GM19467 (cell line): ENCODE measurements at regions not wholly inside any gene's neighbourhood (a gene's known extent, or its start where the extent isn't known, plus 50 kb on each side); places are given as distances from the start of the nearest gene placed in this dataset.
"Not testable (repeated sequence)": the region's sequence is repeated elsewhere in the genome, so short reads cannot be mapped to it uniquely, and the experiment has no call there.

Source experiments
- ATAC-seq: cut with Tn5 transposase; IDR thresholded peaks from one replicate; pipeline ENCODE4 v1.9.1; 2021; ENCODE audit warnings: mild to moderate bottlenecking, moderate library complexity; ENCODE audit not compliant: unreplicated experiment

DNA sequence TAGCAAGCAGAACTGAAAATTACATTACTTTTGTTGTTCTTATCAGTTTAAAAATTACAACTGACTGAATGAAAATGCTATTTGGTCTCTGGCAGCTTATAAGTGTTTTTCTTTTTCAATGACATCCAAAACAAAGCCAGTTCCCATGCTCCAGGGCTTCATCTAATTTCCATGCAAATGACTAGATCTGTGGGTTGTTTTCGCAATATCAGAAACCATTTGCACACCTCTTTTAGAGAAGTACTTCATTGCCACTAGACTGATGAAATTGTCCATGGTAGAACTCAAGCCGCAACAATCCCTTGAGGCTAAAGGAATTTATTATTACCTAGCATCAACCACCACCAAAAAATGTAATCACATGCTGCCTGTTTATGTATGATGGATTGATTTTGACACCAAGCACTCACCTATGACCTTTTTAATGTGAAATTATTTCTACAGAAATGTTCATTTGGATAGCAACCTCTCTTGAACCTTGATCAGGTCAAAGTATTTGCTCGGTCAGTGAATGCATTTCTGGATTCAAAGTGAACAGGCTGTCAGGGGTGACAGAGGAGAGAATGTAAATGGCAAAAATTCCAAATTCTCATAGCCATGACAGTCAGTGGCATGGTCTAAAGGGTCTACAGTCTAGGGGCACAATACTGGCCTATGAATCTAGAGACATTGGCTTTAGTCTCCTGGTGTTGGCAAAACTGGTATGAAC is 769.3 kb downstream of the SORCS1 start:
- no peak for ATAC-seq

DNA sequence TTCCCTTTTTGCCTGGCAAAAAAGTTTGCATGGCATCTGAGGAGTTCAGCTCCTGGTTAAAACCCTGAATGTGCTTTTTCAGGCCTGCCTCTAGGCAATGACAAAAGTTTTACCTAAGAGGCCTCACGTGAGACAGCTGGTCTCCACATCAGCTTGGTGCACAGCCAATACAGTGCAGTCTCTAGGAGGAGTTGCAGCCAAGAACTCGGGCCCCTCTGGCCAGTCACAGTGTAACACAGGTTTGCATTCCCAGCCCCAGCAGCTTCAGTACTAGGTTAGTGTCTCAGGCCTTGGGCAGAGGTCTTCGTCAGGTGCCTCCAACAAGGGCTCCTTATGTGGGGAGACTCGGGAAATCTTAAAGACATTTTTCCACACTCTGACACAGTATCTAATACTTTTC is 771.7 kb downstream of the SORCS1 start:
- no peak for ATAC-seq

DNA sequence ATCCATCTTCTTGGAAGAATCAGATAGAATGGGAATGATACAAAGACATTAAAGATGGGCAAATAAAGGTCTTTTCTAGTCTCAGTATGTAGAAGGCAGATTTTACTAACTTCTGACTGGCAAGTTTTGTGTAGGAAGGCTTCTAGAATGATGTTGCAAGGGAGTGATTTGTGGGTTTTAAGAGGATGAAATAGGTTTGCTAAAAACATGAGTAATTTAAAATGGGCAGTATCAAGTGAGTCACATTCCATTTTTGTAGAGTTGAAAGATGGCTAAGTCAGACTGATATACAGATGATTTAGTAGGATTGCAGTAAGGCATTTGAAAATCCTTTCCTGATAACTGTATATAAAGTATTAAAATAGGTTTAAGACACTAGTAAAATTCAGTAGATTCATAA is 777.4 kb downstream of the SORCS1 start:
- ATAC-seq = no peak

DNA sequence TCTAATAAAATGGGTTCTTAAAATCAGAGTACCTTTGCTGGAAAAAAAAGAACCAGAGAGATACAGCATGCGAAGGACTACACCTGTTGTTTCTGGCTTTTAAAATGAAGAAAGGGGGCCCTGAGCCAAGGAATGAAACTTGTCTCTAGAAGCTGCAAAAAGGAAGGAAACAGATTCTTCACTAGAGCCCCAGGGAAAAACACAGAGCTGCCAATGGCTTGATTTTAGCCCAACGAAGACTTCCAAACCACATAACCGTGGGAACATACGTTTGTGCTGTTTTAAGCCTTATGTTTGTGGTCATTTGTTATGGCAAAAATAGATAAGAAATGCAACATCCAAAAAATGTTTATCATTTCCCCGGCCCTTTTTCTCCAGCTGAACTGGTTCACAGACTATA is 780.0 kb downstream of the SORCS1 start:
- no peak for ATAC-seq

DNA sequence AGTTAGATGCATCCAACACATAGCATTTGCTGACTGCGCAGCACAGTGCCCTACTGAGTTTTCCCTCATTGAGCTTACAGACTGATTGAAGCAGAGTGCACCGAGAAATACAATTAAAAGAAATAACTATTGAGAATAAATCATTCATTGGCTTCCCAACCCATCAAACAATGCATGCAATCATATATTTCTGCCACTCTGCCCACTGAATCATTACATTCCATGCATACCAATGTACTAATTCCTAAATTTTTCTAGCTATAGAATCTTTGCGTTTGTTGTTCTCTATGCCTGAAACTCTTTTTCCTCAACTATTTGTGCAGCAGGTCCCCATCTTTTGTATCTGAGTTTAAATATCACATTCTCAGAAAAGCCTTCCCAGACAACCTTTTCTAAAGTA is 783.8 kb downstream of the SORCS1 start:
- no peak for ATAC-seq

DNA sequence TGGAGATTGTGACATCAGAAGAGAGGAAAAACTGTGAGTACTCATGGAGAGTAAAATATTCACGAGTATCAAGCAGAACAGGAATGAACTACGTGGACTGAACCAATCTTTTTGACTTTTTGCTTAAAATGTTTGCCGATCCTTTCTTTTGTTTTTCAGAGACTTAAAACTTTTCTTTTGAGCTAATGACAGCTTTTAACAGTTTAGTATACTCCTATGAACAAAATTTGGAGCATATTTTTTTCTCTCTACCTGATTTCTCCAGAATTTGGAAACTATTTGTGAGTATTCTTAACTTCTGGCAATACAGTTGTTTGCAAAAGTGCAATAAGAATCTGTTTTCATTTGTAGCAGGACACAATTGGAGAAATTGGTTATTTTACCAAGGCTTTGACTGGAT is 786.3 kb downstream of the SORCS1 start:
- no peak for ATAC-seq

DNA sequence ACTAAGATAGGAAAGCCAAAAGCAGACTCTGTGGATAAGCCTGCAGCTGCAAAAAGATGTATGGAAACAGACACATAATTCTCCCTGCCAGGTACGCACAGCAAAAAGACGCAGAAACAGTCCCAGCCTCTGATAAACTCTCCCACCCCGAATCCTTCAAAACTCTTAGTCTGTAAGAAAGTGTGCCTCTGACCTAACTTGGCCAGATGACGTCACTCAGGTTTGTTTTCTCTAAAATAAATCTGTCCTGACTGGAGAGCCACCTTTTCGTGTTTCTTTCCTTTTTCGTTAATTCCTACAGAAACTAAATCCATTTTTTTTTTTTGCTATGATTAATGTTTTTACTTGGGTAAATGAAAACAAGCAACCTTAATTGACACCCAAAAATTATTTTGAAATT is 793.8 kb downstream of the SORCS1 start:
- no peak for ATAC-seq

DNA sequence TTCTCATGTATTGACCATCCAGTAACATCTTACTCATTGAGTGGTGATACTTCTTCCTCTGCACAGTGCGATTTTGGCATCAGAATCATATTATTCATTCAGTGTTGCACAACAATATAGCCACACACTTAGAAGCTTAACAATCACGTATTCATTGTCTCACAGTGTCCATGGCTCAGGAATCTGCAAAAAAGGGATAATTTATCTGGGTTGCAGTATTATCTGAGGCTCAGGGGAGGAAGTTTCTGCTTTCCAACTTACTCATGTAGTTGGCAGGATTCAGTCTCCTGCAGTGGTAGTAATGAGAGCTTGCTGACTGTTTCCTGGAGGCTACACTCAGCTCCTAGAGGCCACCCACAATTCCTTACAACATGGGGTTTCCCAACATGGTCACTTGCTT is 803.6 kb downstream of the SORCS1 start:
- ATAC-seq = no peak

DNA sequence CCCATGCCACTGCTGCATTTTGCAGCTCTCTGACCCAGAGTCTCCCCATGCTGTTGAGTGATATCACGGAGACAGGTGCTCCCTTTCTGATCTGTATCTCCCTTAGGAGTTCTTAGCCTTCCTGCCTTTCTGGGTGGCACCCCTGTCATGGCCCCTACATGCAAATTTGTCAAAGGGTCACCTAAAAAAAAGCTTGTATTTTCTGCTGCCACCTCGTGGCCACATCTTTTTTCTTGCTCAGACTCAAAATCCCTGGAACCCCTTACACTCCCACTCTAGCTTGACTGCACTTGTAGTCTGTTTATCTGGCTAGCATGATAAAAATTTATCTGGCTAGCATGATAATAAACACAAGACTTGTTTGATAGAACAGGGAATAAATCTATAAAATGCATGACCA is 809.1 kb downstream of the SORCS1 start:
- ATAC-seq = no peak

DNA sequence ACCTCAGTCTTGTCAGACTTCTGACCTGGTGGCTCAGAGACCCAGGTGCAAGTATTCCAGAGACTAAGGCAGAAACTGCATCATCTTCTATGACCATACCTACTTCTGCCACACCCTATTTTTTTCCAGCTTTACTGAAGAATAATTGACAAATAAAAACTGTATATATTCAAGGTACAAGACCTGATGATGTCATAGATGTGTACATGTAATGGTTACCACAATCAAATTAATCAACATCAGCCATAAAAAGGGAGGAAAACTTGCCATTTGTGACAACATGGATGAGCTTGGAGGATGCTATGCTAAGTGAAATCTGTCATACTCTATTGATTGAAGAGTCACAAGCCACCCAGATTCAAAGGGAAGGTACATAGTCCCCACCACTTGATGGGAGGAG is 815.6 kb downstream of the SORCS1 start:
- ATAC-seq = no peak

DNA sequence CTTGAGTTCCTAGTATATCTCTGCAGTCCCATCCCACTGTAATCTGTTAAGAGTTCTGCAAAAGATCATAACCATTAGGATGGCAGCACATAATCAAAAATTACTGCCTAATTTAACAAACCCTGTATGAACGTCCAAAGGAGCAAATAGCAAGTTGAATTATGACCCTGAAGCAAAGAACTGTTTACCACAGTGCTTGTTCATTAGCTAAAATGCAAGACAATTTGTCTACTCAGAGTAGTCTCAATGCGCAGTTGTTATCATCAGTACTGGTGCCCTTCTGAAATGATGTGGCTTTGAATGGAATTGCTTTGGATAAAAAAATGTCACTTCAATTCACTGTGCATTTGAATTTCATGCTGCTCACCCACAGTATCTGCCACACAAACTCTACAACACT is 817.0 kb downstream of the SORCS1 start:
- ATAC-seq = no peak

DNA sequence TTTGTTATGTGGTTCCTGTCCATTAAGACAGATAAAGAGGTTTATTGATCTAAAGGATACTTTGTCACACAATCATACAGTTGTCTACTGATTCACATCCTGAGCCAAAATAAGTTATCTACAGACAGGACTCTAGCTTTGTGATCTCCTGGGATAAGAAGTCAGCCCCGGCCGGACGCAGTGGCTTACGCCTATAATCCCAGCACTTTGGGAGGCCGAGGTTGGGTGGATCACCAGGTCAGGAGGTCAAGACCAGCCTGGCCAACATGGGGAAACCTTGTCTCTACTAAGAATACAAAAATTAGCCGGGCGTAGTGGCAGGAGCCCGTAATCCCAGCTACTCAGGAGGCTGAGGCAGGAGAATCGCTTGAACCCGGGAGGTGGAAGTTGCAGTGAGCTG is 821.0 kb downstream of the SORCS1 start:
- ATAC-seq = not testable (repeated sequence)

DNA sequence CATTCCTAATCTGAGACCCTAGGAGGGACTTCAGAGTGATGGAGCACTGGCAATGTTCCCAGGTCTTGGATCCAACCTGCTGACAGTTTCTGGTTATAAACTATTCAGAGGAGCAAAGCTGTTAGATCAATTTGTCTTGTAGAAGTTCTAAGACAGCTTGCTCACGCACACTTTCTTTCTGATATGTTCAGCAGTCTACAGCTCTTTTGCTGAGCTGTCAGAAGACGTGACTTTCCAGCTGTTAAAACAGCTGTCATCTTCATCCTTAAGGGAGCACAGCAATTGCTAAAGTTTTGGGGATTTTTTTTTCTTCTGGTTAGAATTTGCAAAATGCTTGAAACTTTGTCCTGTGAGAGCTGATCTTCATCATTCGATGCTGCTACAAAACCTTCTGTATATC is 823.1 kb downstream of the SORCS1 start:
- no peak for ATAC-seq

DNA sequence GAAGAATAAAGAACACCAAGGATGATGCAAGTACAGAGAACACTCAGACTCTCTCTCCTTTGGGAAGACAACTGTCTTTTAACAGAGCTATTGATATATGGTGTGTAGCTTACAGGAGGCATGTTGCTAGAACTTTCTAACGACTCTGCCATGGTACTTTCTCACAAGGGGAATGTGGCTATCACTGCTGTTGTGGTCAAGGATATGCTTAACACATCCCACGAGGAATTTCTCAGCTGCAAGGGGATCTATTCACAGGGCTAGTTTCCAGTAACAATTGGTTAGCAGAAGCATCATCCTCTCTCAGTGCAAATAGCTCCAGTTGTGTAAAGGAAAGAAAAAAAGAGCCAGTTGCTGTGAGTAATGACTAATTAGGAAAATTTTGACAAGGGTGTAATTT is 826.0 kb downstream of the SORCS1 start:
- no peak for ATAC-seq

DNA sequence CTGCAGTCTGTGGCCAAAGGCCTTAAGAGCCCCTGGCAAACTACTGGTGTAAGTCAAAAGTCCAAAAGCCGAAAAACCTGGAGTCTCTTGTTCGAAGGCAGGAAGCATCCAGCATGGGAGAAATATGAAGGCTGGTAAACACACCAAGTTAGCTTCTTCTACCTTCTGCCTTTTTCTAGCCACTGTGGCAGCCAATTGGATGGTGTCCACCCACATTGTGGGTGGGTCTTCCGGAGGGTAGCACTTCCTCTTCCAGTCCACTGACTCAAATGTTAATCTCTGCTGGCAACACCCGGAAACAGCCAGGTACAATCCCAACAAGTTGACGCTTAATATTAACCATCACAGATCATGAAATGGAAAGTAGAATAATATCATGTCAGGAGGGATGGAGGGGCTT is 827.6 kb downstream of the SORCS1 start:
- ATAC-seq = no peak

DNA sequence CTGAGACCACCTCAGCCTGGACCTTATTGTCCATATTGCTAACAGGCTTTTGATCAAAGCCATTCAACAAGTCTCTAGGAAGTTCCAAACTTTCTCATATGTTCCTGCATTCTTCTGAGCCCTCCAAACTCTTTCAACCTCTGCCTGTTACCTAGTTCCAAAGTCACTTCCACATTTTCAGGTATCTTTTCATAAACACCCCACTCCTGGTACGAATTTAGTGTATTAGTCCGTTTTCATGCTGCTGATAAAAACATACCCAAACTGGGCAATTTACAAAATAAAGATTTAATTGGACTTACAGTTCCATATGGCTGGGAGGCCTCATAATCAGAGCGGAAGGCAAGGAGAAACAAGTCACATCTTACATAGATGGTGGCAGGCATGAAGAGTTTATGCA is 836.8 kb downstream of the SORCS1 start:
- ATAC-seq = no peak

DNA sequence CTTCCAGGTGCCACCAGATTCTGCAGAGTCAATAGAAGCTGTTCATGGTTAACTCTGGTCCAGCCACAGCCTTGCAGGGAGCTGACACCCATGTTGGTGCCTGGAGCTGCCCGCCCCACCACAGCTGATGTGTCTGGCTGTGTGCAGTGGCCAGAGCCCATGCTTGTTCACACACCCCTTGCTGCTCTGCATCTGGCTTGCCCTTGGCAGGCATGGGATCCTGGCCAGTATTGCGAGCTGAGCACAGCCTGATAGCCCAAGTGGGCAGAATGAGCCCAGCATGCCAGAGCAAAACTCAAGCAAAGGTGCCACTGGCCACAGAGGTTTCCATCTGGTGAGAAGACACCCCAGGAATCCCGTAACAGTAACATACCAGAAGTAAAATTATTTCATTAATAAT is 843.6 kb downstream of the SORCS1 start:
- no peak for ATAC-seq

DNA sequence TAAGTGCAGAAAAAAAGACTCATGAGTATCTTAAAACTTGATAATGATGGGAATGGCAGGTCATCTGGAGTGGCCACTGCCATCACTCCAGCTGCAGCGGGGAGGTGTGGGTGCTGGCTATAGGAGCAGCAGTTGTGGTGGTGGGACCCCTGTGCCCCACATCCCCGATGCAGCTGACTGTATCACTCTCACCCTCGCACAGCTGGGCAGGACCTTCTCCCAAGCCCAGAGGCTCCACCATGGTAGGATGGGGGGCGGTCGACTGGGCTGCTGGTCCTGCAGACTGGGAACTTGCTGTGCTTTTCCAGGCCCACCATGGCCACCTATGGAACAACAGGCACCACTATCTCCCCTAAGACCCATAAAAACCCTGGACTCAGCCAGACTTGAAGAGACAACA is 844.4 kb downstream of the SORCS1 start:
- ATAC-seq = no peak

DNA sequence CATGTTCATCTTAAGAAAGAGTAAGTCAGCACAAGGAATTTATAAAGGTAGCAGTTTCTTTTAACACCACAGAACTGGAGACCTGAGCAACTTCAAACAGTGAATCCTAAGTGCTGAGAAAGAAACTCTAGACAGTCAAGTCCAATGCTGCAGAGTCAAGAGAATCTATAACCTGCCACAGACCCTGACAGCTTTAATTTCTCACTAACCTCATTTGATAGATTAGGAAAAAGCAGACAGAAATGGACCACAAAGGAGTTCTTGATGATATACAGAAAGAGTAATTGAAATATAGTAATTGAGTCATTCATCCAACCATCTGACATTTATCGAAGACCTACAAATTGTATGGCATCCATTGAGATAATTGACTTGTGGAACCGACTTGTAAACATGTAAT is 847.0 kb downstream of the SORCS1 start:
- ATAC-seq = no peak

DNA sequence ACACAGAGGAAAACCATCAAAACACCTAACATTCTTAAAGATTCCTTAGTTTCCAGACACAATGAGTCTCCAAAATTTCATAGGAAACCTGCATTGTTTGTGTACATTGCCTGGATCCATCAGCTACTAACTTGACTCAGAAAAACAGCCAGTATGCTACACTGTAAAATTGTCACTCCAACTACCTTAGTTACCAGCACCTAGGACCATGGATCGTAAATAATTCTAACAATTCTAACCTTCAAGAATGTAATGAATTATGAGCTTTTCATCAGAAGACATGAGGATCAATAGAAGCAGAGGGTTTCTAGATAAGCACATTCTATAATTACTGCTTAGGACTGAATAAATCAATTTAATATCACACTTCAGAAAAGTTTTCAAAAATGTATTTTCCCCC is 851.5 kb downstream of the SORCS1 start:
- ATAC-seq = no peak

DNA sequence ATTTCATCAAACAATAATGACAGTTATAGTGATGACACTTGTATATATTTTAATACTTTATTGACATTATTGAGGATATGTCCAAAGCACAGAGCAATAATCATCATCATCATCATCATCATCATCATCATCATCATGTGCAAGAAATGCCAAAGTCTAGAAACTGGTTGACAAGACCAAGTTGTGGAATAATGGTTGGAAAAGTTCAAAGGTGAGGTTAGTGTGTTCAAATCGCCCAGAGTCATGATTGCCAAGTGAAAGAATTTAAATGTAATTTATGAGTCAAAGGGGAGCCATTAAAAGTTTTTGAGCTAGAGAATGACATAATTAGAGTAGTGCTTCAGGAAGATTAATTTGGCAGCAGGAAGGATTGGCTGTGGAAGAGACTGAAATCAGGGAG is 852.4 kb downstream of the SORCS1 start:
- no peak for ATAC-seq

DNA sequence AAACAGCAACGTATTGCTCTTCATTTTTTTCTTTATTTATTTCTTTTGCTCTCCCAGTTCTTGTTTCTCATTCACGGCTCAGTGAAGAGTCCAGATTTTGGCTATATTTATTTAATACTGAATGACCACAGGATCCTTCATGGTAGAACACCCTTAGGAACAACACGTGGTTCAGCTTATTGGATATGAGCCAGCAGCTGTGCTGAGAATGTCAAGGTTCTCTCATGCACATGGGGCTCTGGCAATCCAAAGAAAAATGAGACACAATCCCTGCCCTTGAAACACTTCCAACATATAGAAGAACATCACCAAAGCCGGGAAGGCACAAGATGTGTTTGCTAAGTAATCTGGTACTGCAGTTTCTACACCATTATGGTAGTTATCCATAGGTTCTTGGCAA is 852.9 kb downstream of the SORCS1 start:
- no peak for ATAC-seq

DNA sequence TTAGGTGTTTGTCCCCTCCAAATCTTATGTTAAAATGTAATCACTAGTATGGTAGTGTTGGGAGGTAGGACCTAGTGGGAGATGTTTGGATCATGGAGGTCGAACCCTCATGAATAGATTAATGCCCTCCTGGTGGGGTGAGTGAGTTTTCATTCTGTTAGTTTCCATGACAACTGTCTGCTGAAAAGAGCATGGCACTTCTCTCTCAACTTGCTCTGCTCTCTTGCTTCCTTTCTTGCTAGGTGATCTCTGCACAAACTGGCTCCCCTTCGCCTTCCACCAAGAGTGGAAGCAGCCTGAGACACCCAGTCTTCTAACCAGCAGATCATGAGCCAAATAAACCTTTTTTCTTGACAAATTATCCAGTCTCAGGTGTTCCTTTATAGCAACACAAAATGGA is 853.9 kb downstream of the SORCS1 start:
- ATAC-seq = no peak

DNA sequence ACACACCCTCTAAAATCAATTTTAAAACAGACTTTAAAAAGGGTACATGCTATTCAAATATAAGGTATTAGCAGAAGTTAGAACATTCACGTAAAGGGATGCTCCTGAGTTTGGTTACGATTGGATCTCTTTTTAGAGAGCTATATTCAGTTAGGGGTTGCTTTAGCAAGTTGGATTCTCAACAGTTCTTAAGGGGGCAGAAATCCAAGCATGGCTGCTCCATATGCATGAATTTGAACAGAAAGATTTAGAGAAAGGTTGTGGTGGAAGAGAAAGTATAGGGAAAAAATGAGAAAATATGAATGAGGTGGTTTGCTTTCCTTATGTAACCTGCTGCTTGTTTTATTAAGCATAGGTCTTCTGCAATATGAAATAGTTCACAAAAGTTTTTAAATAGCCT is 855.1 kb downstream of the SORCS1 start:
- ATAC-seq = no peak
